GM10266 (cell line): ENCODE measurements at regions not wholly inside any gene's neighbourhood (a gene's known extent, or its start where the extent isn't known, plus 50 kb on each side); places are given as distances from the start of the nearest gene placed in this dataset.
A peak's percentile ranks its signal among the peaks of the same experiment; 100 is the strongest.
"Not testable (repeated sequence)": the region's sequence is repeated elsewhere in the genome, so short reads cannot be mapped to it uniquely, and the experiment has no call there.

Experiments
- DNase-seq: peaks from one replicate; pipeline ENCODE4 v3.0.0; 2012; ENCODE audit errors: extremely low spot score
- TF ChIP-seq, protein P1 (sequence below): IDR thresholded peaks from 2 replicates; pipeline ENCODE4 v1.5.1; 2012; ENCODE audit warnings: mild to moderate bottlenecking, low read depth; ENCODE audit not compliant: control insufficient read depth, insufficient read depth; ENCODE audit errors: missing control alignments

DNA sequence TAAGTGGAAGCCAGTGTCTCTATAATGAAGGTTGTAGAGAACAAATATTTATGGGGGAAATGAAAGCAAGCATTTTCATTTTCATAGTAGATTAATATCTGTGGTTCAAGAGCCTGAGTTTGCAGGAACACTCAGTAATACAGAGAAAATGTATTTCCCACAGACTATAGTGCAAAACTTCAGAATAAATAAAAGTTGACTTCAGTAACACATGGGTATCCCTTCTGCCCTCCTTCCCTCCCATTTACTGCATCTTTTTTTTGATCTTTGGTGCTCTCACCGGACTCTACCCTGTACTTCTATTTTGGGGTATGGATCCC is 75.3 kb upstream of the AMN1 start:
- TF ChIP-seq, protein P1, sequence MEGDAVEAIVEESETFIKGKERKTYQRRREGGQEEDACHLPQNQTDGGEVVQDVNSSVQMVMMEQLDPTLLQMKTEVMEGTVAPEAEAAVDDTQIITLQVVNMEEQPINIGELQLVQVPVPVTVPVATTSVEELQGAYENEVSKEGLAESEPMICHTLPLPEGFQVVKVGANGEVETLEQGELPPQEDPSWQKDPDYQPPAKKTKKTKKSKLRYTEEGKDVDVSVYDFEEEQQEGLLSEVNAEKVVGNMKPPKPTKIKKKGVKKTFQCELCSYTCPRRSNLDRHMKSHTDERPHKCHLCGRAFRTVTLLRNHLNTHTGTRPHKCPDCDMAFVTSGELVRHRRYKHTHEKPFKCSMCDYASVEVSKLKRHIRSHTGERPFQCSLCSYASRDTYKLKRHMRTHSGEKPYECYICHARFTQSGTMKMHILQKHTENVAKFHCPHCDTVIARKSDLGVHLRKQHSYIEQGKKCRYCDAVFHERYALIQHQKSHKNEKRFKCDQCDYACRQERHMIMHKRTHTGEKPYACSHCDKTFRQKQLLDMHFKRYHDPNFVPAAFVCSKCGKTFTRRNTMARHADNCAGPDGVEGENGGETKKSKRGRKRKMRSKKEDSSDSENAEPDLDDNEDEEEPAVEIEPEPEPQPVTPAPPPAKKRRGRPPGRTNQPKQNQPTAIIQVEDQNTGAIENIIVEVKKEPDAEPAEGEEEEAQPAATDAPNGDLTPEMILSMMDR, result no peak
- DNase-seq, result peak; percentile 40

DNA sequence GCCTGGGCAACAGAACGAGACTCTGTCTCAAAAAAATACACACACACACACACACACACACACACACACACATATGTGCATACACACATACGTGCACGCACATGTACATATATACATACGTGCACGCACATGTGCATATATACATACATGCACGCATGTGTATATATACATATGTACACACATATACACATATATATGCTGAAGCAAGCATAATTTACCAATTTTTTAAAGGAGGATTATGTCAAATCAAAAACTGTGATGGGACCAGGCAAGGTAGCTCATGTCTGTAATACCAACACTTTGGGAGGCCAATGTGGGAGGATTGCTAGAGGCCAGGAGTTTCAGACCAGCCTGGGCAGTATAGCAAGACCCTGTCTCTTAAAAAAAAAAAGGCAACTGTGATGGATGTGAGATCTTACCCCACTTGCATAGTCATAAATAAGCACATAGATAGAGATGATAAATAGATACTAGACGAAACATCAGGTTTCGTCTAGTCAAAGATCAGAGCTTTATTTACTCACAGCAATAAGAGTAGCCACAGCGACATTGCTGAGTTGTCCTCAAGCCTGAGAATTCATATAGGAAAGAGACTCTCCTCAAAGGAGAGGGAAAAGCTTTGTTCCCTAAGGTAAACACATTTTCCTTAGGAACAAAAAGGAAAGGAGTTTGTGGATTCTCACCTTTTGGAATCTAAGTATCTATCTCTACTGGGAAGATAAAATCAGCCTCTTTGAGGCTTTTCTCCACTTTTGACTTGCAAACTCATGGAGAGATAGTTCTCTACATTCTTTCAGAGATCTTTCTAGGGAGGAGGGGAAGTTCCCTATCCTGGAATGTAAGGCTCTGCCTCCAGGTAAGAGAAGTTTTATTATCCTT is 74.7 kb upstream of the AMN1 start:
- DNase-seq, result no peak

DNA sequence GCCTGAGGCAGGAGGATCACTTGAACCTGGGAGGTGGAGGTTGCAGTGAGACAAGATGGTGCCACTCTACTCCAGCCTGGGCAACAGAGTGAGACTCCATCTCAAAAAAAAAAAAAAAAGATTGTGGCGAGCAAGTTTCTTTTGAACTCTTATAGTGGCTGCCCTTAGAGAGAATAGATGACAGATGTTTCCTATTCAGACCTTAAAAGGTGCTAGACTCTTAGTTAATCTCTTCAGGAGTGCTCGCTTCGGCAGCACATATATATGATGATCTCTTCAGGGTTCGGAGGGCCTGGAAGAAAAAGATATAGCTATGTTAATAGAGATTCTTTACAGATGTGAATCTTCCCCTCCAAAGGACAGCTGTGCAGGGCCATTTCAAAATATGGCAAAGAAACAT is 73.1 kb upstream of the AMN1 start:
- TF ChIP-seq, protein P1, result no peak
- no peak for DNase-seq

More for the DNA sequence above, 74.7 kb upstream of the AMN1 start:
- TF ChIP-seq, protein P1, result no peak

DNA sequence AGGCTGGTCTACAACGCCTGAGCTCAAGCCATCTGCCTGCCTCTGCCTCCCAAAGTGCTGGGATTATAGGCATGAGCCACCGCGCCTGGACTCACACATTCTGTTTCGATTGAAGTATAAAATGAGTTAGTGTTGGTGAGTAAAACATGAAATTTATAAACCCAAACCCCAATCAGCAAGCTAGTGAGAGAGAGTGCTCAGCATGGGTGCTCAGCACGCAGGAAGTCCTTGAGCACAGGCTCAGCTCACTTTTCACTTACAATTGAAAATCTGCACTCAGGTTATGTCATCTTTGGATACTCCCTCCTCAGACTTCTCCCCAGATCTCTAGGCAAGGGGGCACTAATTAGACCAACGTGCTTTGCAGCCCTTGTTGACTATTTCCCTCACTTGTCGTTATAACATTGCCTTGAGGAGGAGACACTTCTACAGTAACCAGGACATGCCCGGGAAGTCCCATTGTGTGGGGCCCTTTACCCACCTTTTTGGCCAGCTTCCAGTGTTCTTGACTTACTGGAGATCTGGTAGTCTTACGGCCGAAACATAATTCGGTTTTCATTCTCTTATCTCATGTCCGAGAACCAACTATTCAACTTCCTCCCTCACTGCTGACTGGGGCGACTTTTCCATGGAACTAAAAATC is 68.5 kb upstream of the AMN1 start:
- TF ChIP-seq, protein P1, result no peak
- DNase-seq, result no peak

DNA sequence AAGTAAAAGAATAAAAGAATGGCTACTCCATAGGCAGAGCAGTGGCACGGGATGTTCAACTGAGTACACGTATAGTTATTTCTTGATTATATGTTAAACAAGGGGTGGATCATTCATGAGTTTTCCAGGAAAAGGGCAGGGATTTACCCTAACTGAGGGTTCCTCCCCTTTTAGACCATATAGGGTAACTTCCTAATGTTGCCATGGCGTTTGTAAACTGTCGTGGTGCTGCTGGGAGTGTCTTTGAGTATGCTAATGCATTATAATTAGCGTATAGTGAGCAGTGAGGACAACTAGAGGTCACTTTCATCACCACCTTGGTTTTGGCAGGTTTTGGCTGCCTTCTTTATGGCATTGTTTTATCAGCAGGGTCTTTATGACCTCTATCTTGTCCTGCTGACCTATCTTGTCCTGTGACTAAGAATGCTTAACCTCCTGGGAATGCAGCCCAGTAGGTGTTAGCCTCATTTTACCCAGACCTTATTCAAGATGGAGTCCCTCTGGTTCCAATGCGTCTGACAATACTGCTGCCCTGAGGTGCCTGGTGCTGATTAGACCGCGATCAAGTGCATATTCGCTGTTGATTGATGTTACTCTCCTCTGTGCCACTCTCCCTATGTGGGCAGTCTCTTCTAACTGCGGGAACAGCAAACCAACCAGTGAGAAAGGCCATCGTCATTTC is 67.6 kb upstream of the AMN1 start:
- no peak for DNase-seq
- TF ChIP-seq, protein P1, result no peak

DNA sequence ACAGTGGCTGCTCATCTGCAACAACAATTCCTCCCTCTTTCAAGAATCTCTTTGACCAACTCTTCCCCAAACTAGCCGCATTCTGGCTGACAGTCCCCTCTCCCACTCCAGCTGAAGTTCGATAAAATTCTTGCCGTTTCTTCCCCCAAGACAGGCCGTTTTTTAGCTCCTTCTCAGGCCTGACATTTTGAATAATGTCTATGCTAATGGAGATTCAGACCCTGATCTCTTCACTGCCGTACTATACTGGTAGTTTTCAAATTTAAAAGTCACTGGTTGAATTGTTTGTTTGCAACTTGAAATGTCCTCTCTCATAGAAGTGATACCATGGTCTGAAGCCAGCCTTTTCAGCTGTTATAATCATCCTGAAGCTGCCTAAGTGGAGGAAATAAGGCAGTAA is 65.9 kb upstream of the AMN1 start:
- TF ChIP-seq, protein P1, result no peak
- DNase-seq, result no peak

DNA sequence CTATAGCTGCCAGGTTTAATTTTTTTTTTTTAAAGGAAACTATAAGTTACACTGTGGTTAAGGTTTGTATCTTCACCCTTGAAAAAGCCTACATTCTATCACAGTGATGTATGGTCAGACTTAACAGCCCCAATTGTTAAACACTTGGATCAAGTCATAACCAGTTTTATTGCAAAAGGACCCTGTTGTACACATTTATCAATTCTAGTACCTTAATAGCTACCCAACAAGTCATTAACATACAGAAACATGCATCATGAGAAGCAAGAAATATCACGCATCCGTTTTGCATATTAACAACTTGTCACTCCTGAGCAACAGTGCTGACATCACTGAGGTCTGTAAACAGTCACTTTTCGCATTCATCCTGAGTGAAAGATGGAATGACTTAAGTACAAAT is 62.4 kb upstream of the AMN1 start:
- DNase-seq, result not testable (repeated sequence)
